ENCODE measurements at regions not wholly inside any gene's neighbourhood (a gene's known extent, or its start where the extent isn't known, plus 50 kb on each side); places are given as distances from the start of the nearest gene placed in this dataset.

DNA sequence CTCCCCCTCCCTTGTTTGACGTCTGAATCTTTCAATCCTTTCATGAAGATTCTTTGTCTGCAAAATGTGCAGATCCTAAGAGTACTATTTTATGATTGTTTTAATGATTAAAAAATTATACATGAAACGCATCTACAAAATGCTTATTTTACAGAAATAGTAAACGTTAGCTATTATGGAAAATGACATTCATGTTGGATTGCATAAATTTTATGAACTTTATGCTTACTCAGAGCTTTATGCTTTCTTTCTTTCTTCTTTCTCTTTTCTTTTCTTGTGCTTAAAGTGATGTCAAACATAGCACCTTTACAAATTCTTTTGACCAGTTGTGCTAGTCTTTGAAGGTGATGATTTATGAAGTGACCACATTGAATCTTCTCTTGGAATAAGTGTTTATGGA, 805.4 kb downstream of the ADCYAP1 start:
- Histone ChIP-seq H3K79me2 (ENCODE audit: insufficient read depth, low read length) (no peaks in the 10 kb centered on the region), H3K9me3 (ENCODE audit: insufficient read depth, low read length, severe bottlenecking) (no peaks in the 10 kb centered on the region), H3K27me3 (ENCODE audit: insufficient read depth, low read length, poor library complexity) (peaks cover 3% of the 10 kb centered on the region), H4K20me1 (ENCODE audit: insufficient read depth, low read length) (no peaks in the 10 kb centered on the region), H3K36me3 (ENCODE audit: insufficient read depth, low read length) (no peaks in the 10 kb centered on the region), H3K4me3 (ENCODE audit: low read depth in 1 of 2, low read length in 2 of 2) (no peak overlapping the region), H3K9ac (ENCODE audit: low read depth, low read length) (no peak overlapping the region), H3K4me1 (ENCODE audit: insufficient read depth, low read length) (no peaks in the 10 kb centered on the region), H2AFZ (ENCODE audit: low read depth, low read length) (no peak overlapping the region), H3K27ac (ENCODE audit: low read length) (no peak overlapping the region), H3K4me2 (ENCODE audit: insufficient read depth, low read length) (no peak overlapping the region)
- ATAC-seq (ENCODE audit: insufficient read depth, low read depth): no peak
- DNase-seq: no peak
- TF ChIP-seq, protein P1, sequence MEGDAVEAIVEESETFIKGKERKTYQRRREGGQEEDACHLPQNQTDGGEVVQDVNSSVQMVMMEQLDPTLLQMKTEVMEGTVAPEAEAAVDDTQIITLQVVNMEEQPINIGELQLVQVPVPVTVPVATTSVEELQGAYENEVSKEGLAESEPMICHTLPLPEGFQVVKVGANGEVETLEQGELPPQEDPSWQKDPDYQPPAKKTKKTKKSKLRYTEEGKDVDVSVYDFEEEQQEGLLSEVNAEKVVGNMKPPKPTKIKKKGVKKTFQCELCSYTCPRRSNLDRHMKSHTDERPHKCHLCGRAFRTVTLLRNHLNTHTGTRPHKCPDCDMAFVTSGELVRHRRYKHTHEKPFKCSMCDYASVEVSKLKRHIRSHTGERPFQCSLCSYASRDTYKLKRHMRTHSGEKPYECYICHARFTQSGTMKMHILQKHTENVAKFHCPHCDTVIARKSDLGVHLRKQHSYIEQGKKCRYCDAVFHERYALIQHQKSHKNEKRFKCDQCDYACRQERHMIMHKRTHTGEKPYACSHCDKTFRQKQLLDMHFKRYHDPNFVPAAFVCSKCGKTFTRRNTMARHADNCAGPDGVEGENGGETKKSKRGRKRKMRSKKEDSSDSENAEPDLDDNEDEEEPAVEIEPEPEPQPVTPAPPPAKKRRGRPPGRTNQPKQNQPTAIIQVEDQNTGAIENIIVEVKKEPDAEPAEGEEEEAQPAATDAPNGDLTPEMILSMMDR (IDR thresholded peaks at IDR 0.05; ENCODE audit: borderline replicate concordance, extremely low read depth, low read length, poor library complexity, severe bottlenecking): no peak
- TF ChIP-seq EZH2 (IDR thresholded peaks at IDR 0.05; ENCODE audit: borderline replicate concordance, low read depth, low read length, severe bottlenecking): no peak

DNA sequence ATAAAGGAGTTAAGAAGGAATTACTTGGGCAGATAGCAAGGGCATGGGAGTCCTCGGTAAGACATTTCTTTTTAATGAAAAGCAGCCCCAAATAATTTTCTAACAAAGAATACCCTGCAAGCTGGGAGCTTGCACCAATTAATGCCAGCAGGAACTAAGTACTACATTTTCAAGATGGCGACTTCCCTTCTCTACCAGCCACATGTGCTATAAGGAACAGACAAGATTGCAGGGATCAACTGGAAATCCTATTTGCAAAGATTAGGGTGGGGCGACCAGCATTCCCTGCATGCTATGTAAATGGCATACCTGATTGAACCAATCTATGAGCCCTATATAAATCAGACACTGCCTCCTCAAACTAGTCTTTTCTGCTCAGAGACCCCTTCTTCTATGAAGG, 827.5 kb downstream of the ADCYAP1 start:
- no peaks in the 10 kb centered on the region for H3K4me1 ChIP-seq (ENCODE audit: insufficient read depth, low read length)
- no peaks in the 10 kb centered on the region for H3K9me3 ChIP-seq (ENCODE audit: insufficient read depth, low read length, severe bottlenecking)
- no peaks in the 10 kb centered on the region for H3K79me2 ChIP-seq (ENCODE audit: insufficient read depth, low read length)
- TF ChIP-seq, protein P1 (IDR thresholded peaks at IDR 0.05; ENCODE audit: borderline replicate concordance, extremely low read depth, low read length, poor library complexity, severe bottlenecking): no peak
- no peak for TF ChIP-seq EZH2 (IDR thresholded peaks at IDR 0.05; ENCODE audit: borderline replicate concordance, low read depth, low read length, severe bottlenecking)
- DNase-seq (no peak), ATAC-seq (ENCODE audit: insufficient read depth, low read depth) (no peak)
- H4K20me1 ChIP-seq (ENCODE audit: insufficient read depth, low read length): no peaks in the 10 kb centered on the region
- H3K4me3 ChIP-seq (ENCODE audit: low read depth in 1 of 2, low read length in 2 of 2): no peak overlapping the region
- no peaks in the 10 kb centered on the region for H3K36me3 ChIP-seq (ENCODE audit: insufficient read depth, low read length)
- no peak overlapping the region for H3K4me2 ChIP-seq (ENCODE audit: insufficient read depth, low read length)
- H3K27me3 ChIP-seq (ENCODE audit: insufficient read depth, low read length, poor library complexity): no peaks in the 10 kb centered on the region
- no peak overlapping the region for H3K27ac ChIP-seq (ENCODE audit: low read length)
- H2AFZ ChIP-seq (ENCODE audit: low read depth, low read length): no peak overlapping the region
- H3K9ac ChIP-seq (ENCODE audit: low read depth, low read length): no peak overlapping the region

DNA sequence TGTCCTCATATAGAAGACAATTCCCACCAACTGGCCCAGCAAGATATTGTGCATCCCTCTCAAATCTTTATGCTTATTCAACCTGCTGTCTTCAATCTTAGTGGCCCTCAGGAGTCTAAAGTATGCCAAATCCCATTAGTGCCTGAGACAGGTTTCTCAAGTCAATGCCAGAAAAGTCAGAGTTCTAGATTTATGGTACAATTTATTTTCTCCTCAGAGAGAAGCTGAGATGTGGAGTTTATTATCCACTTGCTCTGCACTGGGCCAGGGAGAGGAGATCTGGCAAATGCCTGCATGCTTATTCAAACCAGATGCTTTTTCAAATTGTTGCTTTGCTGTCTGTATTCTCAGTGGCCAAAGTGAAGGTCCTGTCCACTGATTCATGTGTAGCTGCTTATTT, 825.2 kb downstream of the METTL4 start:
- ATAC-seq (ENCODE audit: insufficient read depth, low read depth): no peak
- Histone ChIP-seq H3K4me3 (ENCODE audit: low read depth in 1 of 2, low read length in 2 of 2) (no peak overlapping the region), H3K4me1 (ENCODE audit: insufficient read depth, low read length) (no peaks in the 10 kb centered on the region), H3K9ac (ENCODE audit: low read depth, low read length) (no peak overlapping the region), H2AFZ (ENCODE audit: low read depth, low read length) (no peak overlapping the region), H3K79me2 (ENCODE audit: insufficient read depth, low read length) (no peaks in the 10 kb centered on the region), H3K9me3 (ENCODE audit: insufficient read depth, low read length, severe bottlenecking) (no peaks in the 10 kb centered on the region), H3K27ac (ENCODE audit: low read length) (no peak overlapping the region), H3K27me3 (ENCODE audit: insufficient read depth, low read length, poor library complexity) (no peaks in the 10 kb centered on the region), H3K4me2 (ENCODE audit: insufficient read depth, low read length) (no peak overlapping the region), H3K36me3 (ENCODE audit: insufficient read depth, low read length) (no peaks in the 10 kb centered on the region), H4K20me1 (ENCODE audit: insufficient read depth, low read length) (no peaks in the 10 kb centered on the region)
- DNase-seq: no peak
- TF ChIP-seq, protein P1 (IDR thresholded peaks at IDR 0.05; ENCODE audit: borderline replicate concordance, extremely low read depth, low read length, poor library complexity, severe bottlenecking): no peak
- TF ChIP-seq EZH2 (IDR thresholded peaks at IDR 0.05; ENCODE audit: borderline replicate concordance, low read depth, low read length, severe bottlenecking): no peak

DNA sequence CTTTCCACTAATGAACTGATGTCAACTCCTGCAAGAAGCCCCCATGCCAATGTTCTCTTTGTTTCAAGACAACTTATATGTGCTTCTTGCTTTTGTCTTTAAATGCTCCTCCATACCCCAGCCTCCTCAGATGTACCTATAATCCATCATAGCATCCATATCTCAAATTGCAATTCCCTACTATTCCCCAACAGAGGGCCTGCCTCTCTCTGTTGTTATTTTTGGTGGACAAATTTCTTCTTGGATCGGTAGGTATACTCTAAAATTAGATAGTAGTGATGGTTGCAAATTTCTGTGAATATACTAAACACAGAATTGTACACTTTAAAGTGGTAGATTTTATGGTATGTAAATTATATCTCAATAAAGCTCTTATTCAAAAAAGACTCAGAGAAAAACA, 820.1 kb downstream of the METTL4 start:
- no peaks in the 10 kb centered on the region for H3K36me3 ChIP-seq (ENCODE audit: insufficient read depth, low read length)
- H3K27ac ChIP-seq (ENCODE audit: low read length): no peak overlapping the region
- no peaks in the 10 kb centered on the region for H3K27me3 ChIP-seq (ENCODE audit: insufficient read depth, low read length, poor library complexity)
- no peaks in the 10 kb centered on the region for H3K79me2 ChIP-seq (ENCODE audit: insufficient read depth, low read length)
- no peak for TF ChIP-seq EZH2 (IDR thresholded peaks at IDR 0.05; ENCODE audit: borderline replicate concordance, low read depth, low read length, severe bottlenecking)
- TF ChIP-seq, protein P1 (IDR thresholded peaks at IDR 0.05; ENCODE audit: borderline replicate concordance, extremely low read depth, low read length, poor library complexity, severe bottlenecking): no peak
- no peak for DNase-seq
- H3K4me2 ChIP-seq (ENCODE audit: insufficient read depth, low read length): no peak overlapping the region
- H2AFZ ChIP-seq (ENCODE audit: low read depth, low read length): no peak overlapping the region
- no peak overlapping the region for H3K9ac ChIP-seq (ENCODE audit: low read depth, low read length)
- ATAC-seq (ENCODE audit: insufficient read depth, low read depth): no peak
- no peak overlapping the region for H3K4me3 ChIP-seq (ENCODE audit: low read depth in 1 of 2, low read length in 2 of 2)
- H4K20me1 ChIP-seq (ENCODE audit: insufficient read depth, low read length): no peaks in the 10 kb centered on the region
- H3K9me3 ChIP-seq (ENCODE audit: insufficient read depth, low read length, severe bottlenecking): no peaks in the 10 kb centered on the region
- H3K4me1 ChIP-seq (ENCODE audit: insufficient read depth, low read length): no peaks in the 10 kb centered on the region

Data from DND-41 (cell line).